OCI-M1 (cell line): ENCODE measurements at regions not wholly inside any gene's neighbourhood (a gene's known extent, or its start where the extent isn't known, plus 50 kb on each side); places are given as distances from the start of the nearest gene placed in this dataset.
"Not testable (repeated sequence)": the region's sequence is repeated elsewhere in the genome, so short reads cannot be mapped to it uniquely, and the experiment has no call there.

Experiments
- DNase-seq: peaks from one replicate; lab custom pipeline; 2025; lab: John Stamatoyannopoulos, UW

GRCh38 chr7:138317044-138317596, 142.9 kb upstream of the TRIM24 start:
- no peak for DNase-seq

GRCh38 chr7:138324941-138325340, 135.1 kb upstream of the TRIM24 start:
- DNase-seq = no peak

GRCh38 chr7:138325434-138325833, 134.6 kb upstream of the TRIM24 start:
- no peak for DNase-seq

- no peak for DNase-seq
Measured at GRCh38 chr7:138328215-138328614, 131.8 kb upstream of the TRIM24 start.

- DNase-seq = peak; percentile 28
Measured at GRCh38 chr7:138332850-138333249, 127.2 kb upstream of the TRIM24 start.

- no peak for DNase-seq
Measured at GRCh38 chr7:138338361-138338760, 121.7 kb upstream of the TRIM24 start.

- DNase-seq = not testable (repeated sequence)
Measured at GRCh38 chr7:138339229-138339628, 120.8 kb upstream of the TRIM24 start.

- no peak for DNase-seq
Measured at GRCh38 chr7:138342990-138343389, 117.1 kb upstream of the TRIM24 start.

GRCh38 chr7:138345567-138345966, 114.5 kb upstream of the TRIM24 start:
- DNase-seq = no peak

GRCh38 chr7:138346975-138347374, 113.1 kb upstream of the TRIM24 start:
- DNase-seq = no peak

- no peak for DNase-seq
Measured at GRCh38 chr7:138349841-138350700, 110.0 kb upstream of the TRIM24 start.

- DNase-seq = peak; percentile 75
Measured at GRCh38 chr7:138350701-138351357, 109.2 kb upstream of the TRIM24 start.

- DNase-seq = peak; percentile 96
Measured at GRCh38 chr7:138352570-138353461, 107.2 kb upstream of the TRIM24 start.

- DNase-seq = peak; percentile 10
Measured at GRCh38 chr7:138354066-138354465, 106.0 kb upstream of the TRIM24 start.

GRCh38 chr7:138355254-138355653, 104.8 kb upstream of the TRIM24 start:
- DNase-seq = no peak

GRCh38 chr7:138358850-138359341, 101.2 kb upstream of the TRIM24 start:
- DNase-seq = no peak

- DNase-seq = no peak
Measured at GRCh38 chr7:138359870-138360559, 100.0 kb upstream of the TRIM24 start.

- DNase-seq = no peak
Measured at GRCh38 chr7:138363721-138364120, 96.3 kb upstream of the TRIM24 start.

GRCh38 chr7:138366137-138366536, 93.9 kb upstream of the TRIM24 start:
- DNase-seq = not testable (repeated sequence)

- not testable (repeated sequence) for DNase-seq
Measured at GRCh38 chr7:138366676-138367075, 93.4 kb upstream of the TRIM24 start.

GRCh38 chr7:138369797-138370196, 90.3 kb upstream of the TRIM24 start:
- no peak for DNase-seq
